Epithelial cell of esophagus (primary cell): ENCODE measurements at regions not wholly inside any gene's neighbourhood (a gene's known extent, or its start where the extent isn't known, plus 50 kb on each side); places are given as distances from the start of the nearest gene placed in this dataset.

Source experiments
- DNase-seq: peaks from one replicate; pipeline ENCODE4 v3.0.0; 2010; ENCODE audit warnings: low read depth
- H3K4me3 ChIP-seq: 2 replicates; pipeline ENCODE4 v1.5.1; 2011; ENCODE audit warnings: mild to moderate bottlenecking, low read length, control low read depth
- TF ChIP-seq, protein P1 (sequence below): IDR thresholded peaks from 2 replicates; pipeline ENCODE4 v1.5.1; 2011; ENCODE audit warnings: low read depth, mild to moderate bottlenecking, low read length, control low read depth, inconsistent platforms; ENCODE audit not compliant: insufficient read depth; ENCODE audit errors: missing control alignments

GRCh38 chr1:67517046-67517445 lies 86.8 kb upstream of the SERBP1 start:
- no peak for DNase-seq
- TF ChIP-seq, protein P1, sequence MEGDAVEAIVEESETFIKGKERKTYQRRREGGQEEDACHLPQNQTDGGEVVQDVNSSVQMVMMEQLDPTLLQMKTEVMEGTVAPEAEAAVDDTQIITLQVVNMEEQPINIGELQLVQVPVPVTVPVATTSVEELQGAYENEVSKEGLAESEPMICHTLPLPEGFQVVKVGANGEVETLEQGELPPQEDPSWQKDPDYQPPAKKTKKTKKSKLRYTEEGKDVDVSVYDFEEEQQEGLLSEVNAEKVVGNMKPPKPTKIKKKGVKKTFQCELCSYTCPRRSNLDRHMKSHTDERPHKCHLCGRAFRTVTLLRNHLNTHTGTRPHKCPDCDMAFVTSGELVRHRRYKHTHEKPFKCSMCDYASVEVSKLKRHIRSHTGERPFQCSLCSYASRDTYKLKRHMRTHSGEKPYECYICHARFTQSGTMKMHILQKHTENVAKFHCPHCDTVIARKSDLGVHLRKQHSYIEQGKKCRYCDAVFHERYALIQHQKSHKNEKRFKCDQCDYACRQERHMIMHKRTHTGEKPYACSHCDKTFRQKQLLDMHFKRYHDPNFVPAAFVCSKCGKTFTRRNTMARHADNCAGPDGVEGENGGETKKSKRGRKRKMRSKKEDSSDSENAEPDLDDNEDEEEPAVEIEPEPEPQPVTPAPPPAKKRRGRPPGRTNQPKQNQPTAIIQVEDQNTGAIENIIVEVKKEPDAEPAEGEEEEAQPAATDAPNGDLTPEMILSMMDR = no peak
- H3K4me3 ChIP-seq = no peak overlapping the region

DNA sequence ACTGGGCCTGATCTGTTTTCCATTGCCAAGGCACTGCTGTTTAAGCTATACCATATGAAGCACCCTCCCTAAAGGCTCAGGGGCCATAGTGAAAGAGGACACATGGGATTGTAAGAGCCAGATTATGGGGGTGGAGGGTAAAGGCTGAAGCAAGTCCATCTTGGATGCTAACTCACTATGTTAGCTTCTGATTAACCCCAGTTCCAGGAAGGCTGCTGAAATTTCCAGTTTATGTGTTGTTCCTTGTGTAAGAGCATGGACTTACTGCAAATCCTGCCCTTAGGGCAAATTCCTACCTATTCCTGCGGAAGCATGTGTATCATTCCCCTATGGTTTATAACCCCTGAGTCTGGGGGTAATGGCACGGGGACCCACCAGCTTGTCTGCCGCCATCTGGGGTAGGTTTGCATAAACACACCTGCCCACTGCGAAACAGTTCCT lies 91.8 kb upstream of the SERBP1 start:
- peak; percentile 76 for DNase-seq
- TF ChIP-seq, protein P1 = no peak
- H3K4me3 ChIP-seq = no peak overlapping the region

DNA sequence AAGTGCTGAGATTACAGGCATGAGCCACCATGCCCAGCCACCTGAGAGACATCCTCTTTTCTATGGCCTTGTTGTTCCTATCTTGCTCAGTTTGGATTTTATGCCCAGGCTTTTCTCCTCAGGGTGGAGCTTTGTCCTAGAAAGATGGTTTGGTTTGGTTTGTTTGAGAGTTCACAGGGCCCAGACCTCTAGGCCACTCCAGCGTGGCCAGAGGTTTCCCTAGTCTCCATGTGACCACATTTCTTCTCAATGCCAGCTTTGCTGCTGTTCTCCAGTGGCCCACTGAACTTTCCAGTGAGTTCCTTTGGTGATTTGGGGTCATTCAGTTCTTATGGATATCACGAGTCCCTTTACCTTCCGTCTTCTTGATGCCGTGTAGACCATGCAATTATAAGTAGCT lies 92.6 kb upstream of the SERBP1 start:
- no peak overlapping the region for H3K4me3 ChIP-seq
- TF ChIP-seq, protein P1 = no peak
- DNase-seq = no peak

DNA sequence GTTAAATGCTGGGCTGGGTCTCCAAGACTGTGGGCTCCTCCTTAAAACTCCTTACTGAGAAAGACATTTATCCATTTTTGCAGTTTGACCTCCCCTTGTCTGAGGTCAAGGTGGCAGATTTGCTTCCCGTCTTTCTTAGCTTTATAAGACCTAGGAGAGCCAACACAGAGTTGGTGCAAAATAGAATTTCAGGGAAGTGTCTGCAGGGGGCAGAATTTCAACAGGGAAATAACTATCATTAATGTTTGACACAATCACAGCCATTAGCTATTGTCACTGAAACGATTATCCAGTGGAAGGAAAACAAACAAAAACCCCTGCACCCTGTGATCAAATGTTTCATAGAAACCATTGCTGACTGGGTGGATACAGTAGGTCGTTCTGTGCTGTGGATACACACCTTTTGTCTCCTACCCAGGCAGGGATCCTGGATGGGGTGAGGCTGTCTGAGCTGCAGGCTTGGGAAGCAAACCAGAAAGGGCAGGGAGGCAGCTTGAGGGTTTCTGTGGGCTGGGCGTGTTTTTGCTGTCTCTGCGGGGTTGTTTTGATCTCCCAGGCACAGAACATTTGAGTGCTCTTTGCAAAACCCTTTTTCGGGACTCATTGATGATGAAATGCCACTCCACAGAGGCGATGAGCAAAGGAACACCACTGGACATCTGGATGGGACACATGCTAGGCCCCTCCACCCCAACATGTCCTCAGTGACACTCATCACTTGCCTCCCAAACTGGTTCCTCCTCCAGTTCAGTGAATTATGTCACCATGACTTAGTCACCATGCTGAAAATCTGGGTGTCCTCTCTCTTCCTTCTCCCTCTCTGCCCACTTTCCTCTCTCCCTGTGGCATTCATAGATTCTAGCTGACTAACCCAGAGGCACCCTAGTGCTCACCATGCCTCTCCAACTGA lies 94.2 kb upstream of the SERBP1 start:
- no peak overlapping the region for H3K4me3 ChIP-seq
- DNase-seq = peak; percentile 82
- TF ChIP-seq, protein P1 = peak; percentile 43

DNA sequence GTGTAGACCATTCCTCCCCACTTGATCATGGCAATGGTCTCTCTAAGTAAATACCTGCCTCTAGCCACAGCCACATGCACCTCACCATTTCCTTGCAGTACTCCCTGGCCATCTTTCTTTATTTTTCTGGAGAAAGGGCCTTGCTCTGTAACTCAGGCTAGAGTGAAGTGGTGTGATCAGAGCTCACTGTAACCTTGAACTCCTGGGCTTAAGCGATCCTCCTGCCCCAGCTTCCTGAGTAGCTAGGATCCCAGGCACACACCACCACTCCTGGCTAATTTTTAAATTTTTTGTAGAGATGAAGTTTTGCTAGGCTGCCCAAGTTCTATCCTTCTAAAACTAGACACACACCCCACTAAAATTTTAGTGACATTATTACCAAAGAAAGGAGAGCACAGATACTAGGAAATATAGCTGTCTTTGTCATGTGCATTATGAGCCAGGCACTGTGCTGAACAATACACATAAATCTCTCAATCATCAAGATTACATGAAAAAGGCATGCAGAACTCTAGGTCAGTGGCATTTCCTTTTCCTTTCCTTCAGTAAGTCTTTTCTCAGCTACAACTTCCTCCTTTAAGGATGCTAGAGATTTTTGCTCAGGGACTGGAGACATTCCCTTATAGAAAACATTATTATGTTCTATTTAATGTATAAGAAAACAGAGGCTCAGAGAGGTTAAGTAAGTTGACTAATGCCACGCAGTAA lies 95.0 kb upstream of the SERBP1 start:
- TF ChIP-seq, protein P1 = no peak

GRCh38 chr1:67528141-67528540 lies 97.9 kb upstream of the SERBP1 start:
- no peak overlapping the region for H3K4me3 ChIP-seq
- DNase-seq = no peak
- TF ChIP-seq, protein P1 = no peak

More for the DNA sequence above, 95.0 kb upstream of the SERBP1 start:
- DNase-seq = no peak
- no peak overlapping the region for H3K4me3 ChIP-seq
